HG03025 (cell line): ENCODE measurements at regions not wholly inside any gene's neighbourhood (a gene's known extent, or its start where the extent isn't known, plus 50 kb on each side); places are given as distances from the start of the nearest gene placed in this dataset.

ENCODE experiments used
- ATAC-seq: cut with Tn5 transposase; IDR thresholded peaks from one replicate; pipeline ENCODE4 v1.9.1; 2021; ENCODE audit warnings: mild to moderate bottlenecking, moderate library complexity; ENCODE audit not compliant: unreplicated experiment, low FRiP score

DNA sequence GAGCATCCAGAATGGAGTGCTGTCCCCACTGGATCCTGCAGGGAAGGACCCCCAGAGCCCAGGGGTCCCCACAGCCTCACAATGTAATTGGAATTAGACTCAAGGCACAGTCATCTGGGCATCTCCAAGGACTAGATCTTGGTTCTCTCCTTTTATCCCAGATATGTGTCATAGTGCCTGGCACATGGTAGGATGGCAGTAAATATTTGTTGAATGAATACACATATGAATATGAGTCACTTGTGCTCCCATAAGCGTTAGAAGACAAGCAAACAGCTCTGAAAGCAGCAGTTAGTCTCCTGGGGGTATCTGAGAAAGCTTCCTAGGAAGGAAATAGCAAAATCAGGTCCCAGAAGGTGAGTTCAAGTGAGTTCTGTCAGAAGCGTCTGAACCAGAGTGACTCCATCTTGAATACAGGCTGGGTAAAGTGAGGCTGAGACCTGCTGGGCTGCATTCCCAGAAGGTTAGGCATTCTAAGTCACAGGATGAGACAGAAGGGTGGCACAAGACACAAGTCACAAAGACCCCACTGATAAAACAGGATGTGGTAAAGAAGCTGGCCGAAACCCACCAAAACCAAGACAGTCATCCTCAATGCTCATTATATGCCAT, 234.1 kb upstream of the ID2 start:
- no peak for ATAC-seq

DNA sequence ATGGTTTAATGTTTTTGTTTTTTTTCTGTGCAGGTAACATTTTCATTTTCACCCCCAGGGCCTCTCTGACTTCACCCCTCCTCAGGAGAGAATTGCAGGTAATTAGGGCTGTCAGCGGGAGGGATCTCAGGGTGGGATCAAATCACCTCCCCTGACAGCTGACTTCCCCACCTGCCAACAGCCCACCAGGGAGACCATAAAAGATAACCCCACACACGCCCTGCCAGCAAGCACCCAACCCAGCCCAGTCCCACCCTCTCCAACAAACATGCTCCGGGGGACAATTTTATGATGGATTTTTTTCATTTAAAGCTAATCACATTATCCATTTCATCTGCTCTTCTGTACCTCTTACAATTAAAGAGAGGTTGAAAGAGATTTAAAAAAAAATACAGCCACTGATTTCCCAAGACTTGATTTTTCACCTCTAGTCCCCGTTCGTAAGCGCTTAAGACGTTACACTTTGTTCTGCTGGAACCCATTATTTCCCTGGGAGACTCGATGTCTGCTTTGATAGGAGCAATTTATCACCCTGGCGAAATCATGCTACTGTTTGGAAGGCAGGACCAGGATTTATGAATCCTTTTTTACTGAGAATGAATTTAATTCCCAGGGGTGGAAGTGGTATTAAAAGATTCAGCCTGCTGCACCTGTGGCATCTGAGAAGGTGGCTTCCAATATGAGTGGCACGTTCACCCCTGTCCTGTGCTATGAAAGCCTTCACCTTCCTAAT, 232.9 kb upstream of the ID2 start:
- ATAC-seq = no peak

DNA sequence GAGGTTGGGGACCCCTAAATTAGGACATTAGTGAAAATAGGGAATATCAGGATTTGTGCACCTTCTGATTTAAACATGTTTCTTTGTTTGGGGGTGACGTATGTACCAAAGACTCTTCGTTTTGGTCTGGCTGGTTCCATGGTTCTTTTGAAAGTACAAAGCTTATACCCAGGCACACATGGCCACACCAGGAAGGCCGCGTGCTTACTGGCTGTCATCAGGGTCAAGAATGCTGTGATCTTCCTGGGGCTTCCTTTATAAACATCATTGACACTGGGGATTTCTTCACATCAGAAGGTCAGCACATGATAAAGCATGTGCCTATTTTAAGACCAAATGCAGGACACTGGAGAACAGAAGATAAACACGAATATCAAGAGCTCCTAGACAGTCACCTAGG, 230.6 kb upstream of the ID2 start:
- ATAC-seq = no peak

DNA sequence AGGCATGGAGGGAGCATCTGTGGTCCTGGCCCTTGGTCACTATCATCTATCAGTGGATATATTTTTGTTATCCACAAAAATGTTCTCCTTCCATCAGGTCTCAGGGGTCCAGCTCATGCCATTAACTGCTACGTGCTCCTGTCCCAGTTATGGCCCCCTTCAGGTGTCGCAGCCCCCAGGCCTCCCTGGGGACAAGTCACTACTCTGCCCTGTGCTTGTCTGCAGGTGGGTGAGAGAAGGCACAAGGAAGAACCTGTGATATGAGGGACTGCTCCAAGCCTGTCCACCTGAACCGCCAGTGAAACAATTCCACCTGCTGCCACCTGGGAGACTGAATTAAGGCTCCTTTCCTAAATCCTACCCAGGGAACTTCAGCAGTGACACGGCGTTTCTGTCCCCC, 229.6 kb upstream of the ID2 start:
- ATAC-seq = no peak

DNA sequence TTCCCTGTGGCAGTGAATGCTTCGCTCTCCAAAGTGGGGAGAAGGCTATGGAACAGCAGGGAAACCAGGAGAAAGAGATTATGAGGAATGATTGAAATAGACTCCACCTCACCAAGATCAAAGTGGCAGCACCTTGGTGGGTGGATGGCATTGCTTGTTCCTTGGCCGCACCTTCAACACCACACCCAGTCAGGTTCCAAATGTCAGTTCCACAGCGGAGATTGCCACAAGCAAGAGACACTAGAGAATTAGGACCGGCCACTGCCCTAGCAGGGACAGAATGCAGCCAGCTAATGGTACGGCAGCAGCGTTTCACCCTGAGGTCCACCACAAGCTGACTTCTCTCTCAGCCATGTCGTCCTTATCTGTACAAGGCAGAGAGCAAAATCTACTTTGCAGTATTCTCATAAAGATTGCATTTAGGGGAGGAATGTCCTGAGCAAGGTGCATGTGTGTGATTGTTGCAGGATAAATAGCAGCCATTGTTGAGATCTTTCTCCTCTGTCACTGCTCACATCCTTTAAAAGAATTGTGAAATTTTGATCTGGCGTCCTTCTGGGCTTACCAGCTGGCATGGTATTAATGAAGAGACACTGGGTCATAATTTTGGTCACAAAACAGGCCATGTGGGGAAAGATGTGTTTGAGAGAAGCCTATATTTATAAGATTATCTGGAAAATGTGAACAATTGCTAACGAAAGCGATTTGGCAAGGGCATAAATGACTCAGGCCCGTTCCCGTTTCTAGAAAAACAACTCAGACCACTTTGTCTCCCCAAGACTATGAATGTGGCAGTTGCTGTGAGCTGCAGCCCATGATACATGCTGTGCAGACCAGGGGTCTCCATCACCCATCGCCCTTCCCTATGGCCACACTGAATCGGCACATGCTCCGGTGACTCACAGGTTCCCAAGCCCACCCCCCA, 228.6 kb upstream of the ID2 start:
- no peak for ATAC-seq

DNA sequence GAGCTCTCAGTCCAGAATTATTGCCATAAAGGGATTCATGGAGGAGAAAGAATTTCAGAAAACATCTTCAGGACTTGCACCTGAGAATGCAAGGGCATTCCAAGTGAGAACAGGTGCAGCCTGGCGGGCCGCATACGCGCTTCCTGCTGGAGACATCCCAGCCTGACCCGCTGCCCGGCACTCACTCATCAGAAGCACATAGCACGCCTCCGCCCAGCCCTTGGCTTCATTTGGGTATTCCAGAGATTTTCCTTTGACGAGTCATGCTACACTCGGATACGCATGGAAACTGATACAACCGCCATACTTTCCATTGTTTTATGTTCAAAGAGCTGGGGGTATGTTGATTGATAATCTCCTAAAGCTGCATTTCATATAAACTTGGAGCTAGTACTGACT, 228.0 kb upstream of the ID2 start:
- ATAC-seq = no peak

DNA sequence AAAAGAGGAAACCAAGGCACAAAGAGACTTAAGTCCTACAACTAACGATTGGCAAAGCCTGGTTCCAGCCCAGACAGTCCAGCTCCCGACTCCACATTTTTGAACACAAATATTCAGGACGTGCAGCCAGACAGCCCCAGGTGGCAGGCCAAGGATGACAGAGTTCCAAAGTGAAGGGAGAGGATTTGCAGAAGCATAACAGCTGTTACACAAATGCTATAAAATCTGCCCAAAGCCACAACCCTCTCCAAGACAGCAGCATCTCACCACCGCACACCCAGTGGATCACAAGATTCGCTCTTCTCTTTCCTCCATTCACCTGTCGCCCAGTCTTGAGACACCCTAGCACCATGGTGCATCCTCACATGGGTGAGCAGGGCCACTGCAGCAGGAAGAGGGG, 227.1 kb upstream of the ID2 start:
- ATAC-seq = no peak

DNA sequence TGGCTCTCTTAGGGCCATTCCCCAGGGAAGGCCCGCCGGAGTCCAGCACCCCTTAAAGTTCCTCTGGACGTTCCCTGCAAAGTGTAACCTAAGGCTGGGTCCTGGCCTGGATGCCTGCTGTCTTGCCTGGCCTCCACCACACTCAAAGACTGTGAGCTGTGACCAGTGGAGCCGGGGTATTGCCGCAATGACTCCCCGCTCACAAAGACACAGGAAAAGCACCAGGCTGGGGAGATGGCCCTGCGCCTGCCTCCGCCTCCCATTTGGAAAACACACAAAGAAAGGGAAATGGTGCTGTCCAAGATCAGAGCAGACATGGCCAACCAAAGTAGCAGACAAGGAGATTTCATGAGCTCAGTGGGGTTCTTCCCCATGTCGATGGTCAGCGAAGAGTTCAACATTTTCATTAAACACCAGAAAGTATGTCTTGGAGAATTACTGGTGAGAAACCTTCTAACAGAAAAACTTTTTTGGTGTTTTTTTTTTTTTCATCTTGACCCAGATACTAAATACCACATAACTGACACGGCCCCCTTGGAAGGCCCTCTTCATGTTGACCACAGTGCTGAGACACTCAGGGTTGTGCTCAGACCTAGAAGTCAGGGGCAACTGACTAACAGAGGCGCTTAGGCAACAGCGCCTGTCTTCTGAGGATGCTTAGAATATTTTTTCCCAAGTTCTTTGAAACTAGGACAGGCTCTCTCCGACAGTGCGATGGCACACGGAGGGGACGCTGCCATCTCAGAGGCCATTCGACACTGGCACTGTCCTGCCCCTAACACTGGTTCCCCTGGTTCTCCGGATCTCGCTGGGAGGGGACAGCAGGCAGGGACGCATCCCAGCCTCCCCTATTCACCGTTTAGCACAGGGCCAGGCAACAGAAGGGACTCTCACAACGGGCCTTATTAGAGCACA, 226.4 kb upstream of the ID2 start:
- no peak for ATAC-seq

DNA sequence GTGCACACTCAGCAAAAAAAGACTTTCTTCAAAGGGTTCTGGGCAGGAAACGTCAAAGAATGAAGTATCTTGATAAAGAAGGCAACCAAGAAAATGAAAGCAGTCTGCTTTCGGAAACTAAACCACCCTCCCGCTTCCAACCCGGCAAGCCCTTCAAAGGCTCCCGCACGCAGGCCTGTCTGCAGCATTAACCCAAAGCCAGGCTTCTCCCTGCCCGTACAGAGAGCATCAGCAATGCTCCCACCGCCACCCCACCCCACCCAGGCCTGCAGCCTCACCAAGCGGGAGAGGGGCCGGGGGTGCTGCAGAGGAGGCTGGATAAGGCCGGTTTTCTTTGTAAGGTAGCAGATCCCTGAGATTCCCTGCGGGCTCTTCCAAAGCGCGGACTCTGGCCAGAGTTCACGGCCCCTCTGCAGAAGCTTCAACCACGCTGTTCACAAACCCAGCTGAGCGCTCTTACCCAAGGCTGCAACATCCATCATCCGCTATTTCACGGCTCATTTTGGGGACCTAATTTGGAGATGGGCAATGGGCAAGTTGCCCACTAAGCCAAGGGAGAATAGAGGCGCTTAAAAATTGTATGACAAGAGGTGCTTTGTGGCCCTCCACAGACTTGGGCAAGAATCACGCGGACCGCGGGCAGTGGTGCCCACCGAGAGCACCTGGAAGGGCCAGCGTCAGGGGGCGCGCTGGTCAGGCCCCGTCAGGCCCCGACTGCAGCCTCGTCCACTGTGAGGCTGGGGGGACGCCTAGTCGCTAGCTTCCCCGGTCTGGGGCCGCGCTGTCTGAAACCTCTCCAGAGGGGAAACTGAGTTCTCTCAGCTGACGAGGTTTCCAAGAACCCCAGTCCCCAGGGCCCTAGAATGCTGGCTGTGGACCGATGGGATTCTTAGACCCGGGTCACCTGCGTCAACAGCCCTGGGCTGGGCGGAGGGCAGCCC, 225.4 kb upstream of the ID2 start:
- no peak for ATAC-seq

DNA sequence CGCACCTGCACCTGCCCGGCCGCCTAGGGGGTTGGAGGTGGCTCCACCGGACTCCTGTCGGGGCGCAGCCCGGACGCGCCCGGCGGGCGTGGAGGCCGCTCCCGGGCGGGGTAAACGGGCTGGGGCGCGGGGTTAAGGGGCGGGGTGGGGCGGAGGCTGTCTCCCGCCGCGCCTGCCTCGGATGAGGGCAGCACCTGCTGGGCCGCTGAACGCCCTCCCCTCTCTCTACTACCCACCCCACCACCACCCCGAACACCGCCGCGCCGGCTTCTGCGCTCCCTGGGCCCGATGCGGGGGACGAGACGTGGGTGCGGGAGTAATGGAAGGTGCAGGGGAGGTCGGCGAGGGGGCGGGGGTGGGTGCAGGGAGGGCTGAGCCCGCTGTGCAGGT, 224.8 kb upstream of the ID2 start:
- ATAC-seq = no peak

DNA sequence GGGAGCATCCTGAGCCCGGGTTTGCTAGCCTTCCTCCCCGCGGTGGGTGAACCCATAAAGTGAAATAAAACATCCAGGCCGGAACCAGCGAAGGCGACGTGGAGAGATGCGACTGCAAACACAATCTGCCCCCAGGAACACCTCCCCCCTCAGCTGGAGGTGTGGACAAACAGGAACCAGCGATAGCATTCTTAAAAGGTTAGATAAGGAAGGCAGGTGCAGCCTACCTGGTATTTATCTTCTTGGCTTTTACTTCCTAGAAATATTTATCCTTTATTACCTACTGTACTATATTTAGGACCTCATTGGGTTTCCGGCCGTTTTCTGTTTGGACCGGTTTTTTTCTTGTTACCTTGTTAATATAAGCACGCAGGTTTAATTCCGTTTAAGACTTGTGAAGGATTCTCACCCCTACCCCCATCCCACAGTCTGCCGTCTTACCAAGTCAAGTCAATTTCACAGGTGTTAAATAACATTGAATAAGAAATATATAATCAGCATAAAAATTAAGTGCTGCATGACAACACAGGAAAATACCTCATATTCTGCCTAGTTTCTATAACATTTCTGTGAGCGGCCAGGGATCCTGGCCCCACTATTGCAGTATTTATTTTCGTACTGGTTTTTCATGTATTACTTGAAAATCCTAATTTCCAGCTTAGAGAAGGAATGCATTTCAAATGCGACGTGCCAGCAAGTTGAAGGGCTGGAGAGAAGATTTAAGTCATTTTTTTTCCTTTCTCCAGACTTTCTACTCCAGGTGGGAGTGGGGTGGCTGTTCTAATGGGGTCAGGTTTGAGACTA, 224.0 kb upstream of the ID2 start:
- no peak for ATAC-seq

DNA sequence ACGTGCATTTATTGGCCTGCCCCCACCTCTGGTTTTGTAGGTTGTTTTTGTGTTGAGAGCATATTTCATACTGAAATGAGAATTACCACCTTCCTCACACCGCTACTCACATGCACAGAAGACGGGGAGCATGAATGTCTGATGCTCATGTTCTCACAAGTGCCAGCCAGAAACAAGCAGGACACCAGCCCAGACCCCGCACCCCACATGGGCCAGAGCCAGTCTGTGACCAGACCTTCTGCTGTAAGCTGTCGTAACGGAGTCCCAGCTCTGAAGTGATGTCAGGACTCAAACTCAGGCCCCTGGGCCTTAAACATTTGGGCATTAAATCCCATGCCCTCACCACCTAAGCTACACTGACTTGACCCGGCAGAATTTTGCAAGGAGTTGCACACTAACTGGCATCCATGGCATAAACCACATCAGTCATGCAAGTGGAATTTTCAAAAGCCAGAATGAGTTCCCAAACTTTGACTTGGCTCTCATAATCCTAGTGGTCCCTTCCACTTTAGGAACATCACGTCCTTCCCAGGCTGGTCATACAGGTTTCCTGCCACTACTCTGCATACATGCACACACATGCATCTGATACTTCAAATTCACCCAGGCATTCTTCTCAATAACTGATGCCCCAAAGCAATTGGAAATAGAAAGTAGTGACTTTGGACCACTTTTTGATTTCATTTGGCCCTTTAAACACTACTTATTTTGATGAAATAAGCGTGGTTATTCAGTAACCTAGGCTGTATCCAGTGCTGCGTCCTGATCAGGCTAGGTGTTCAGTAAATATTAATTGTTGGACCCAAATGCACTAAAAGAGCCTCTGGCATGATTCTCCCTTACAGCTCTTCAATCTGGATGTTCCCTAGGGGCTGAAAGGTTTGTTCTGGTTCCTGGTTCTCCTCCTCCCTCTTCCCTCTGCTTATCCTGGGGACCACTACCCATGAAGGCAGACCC, 223.1 kb upstream of the ID2 start:
- no peak for ATAC-seq

DNA sequence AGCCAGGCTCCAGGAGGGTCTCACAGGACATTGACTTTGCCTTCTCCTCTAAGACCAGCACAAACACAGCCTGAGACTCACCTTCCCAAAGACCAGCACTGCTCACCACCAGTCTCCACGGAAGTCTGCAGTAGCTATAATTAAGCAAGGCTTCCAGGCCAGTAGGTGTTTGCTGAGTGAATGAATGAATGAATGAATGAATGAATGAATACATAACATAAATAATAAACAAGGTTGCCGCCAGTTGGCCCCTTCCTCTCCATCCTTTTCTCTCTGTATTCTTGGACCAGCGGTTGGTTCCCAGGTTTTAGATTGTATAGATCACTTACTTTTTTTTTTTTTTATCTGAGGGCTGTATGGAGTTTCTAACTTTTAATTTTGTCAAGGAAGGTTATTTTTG, 222.4 kb upstream of the ID2 start:
- no peak for ATAC-seq

DNA sequence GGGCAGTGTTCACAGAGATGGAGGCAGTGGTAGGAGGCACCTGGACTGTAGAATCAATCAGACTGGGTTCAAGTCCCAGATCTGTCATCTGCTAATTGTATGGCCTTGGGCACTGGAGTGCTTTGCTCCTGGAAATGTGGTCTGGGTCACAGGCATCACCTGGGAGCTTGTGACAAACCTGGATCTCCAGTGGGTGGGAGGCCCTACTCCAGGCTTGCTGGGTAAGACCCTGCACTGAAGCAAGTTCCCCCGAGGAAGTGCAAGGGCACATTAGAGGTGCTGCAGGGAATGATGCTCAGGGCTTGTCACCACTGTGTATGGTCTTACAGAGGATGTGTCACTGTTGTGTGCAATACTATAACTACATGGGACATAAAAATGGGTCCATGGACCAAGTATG, 220.5 kb upstream of the ID2 start:
- ATAC-seq = no peak

DNA sequence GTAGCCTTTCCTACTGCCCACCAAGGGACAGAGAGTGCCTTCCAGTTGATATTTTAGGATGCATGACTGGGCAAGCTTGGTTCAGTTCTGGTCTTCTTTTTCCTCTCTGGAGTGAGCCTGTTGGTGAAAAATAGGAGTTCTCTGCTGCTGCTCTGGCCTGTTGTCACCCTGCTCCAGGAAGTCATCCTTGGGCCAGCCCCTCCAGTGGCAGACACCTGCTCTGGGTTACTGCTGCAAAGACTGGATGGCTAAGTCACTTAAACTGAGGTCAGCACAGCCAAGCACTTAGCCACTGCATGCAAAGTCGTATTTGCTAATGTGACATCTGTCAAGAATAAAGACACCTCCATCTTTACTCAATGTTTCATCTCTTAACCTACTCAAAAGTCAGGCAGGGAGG, 219.6 kb upstream of the ID2 start:
- no peak for ATAC-seq

DNA sequence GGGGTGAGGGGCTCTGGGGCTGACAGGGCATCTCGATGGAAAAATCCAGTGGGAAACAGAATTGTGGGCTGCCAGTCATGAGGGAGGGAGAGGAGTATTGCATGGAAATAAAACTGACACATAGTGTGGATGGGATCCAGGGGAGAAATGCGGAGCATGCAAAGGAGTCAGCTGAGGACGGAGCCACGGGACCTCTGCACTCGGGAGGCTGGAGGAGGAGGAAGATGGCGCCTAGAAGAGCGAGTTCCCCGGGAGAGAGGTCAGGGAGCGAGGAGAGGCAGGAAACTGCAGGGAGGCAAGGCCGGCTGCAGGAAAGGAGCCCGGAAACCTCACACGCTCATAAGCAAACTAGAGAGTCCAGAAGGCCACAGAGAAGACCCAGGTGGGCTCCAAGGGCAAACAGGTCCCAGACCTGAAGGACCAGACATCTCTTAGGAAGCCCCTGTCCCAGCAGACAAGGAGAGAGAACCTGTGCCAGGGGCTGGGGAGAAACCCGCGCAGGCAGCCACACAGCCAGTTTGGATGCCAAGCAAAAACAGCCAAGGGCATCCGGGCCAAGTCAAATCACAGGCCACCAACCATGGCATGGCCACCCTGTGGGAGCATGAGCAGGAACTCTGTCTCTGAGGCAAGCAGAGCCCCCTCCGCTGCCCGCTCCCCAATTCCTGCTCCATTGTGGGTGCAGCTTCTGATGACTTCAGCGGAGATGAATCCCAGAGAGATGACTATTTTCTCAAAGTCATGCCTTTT, 218.8 kb upstream of the ID2 start:
- no peak for ATAC-seq

DNA sequence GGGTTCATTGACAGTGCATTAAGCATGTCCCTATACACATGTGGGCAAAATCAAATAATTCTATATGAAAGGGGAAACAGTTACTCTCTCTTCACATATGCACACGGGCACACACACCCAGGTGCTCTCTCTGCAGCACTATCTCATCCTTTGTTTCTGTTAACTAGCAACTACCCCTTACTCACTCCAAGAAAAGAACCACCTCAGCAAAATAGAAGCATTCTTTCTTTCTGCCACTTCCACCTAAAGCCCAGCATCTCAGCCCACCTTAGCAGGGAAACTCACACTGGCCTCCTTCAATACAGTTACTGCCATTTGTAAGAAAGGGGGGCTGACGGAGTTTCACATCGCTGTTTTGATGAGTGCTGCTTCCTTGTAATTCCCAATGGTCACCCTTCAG, 216.3 kb upstream of the ID2 start:
- no peak for ATAC-seq
